GM23338 (cell line): ENCODE measurements at regions not wholly inside any gene's neighbourhood (a gene's known extent, or its start where the extent isn't known, plus 50 kb on each side); places are given as distances from the start of the nearest gene placed in this dataset.

Source experiments
- EZH2 ChIP-seq: fragments of 200-600 bp; sonication (generic); IDR thresholded peaks from one replicate; pipeline ENCODE4 v1.8.0; 2017; ENCODE audit warnings: antibody characterized with exemption, mild to moderate bottlenecking, low read depth; ENCODE audit not compliant: unreplicated experiment
- ZNF462 ChIP-seq: fragments of 250-450 bp; sonication (Bioruptor Pico); IDR thresholded peaks from 2 replicates; pipeline ENCODE4 v1.5.0; 2020; ENCODE audit warnings: mild to moderate bottlenecking, moderate library complexity
- TF ChIP-seq, protein P1 (sequence below), 2 experiments: fragments of 200-600 bp in 1 of 2; sonication (generic) in 1 of 2; conservative IDR thresholded peaks; 2 replicates each; pipeline versions ENCODE4 v1.5.1 to v1.6.1; 2016 to 2017; ENCODE audit warnings: antibody characterized with exemption in 2 of 2, low read depth in 2 of 2, mild to moderate bottlenecking in 2 of 2, moderate library complexity in 1 of 2

- TF ChIP-seq, protein P1, sequence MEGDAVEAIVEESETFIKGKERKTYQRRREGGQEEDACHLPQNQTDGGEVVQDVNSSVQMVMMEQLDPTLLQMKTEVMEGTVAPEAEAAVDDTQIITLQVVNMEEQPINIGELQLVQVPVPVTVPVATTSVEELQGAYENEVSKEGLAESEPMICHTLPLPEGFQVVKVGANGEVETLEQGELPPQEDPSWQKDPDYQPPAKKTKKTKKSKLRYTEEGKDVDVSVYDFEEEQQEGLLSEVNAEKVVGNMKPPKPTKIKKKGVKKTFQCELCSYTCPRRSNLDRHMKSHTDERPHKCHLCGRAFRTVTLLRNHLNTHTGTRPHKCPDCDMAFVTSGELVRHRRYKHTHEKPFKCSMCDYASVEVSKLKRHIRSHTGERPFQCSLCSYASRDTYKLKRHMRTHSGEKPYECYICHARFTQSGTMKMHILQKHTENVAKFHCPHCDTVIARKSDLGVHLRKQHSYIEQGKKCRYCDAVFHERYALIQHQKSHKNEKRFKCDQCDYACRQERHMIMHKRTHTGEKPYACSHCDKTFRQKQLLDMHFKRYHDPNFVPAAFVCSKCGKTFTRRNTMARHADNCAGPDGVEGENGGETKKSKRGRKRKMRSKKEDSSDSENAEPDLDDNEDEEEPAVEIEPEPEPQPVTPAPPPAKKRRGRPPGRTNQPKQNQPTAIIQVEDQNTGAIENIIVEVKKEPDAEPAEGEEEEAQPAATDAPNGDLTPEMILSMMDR (conservative IDR thresholded peaks at IDR 0.05; ENCODE audit: low read depth in 2 of 2), result peak; percentile 84 to 85
- TF ChIP-seq ZNF462 (CRISPR knock-in tag), result no peak
- no peak for TF ChIP-seq EZH2
Measured at GRCh38 chr2:21422050-21422449, 298.3 kb downstream of the TDRD15 start.
